ENCODE measurements at regions not wholly inside any gene's neighbourhood (a gene's known extent, or its start where the extent isn't known, plus 50 kb on each side); places are given as distances from the start of the nearest gene placed in this dataset.

DNA sequence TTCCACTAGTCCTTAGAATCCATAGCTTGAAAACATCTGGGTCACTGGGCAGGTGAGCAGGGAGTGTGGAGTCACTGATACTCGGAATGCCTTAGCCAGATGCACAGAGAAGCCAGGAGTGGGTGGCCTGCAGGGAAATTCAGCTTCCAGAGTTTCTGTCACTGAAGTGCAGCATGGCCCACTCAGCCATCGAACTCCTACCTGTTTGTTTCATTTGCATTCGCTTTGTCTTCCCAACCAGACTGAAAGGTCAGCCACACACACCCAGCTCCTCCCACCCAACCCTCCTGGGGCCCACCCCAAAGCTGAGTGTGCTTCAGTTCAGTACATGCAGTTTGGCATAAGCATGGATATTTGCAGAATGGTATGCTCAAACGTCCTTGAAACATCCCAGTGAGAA, 124.5 kb upstream of the ATP10A start:
- whole genome bisulfite sequencing (ENCODE audit: missing lambda C conversion rate): 0% methylated on average over 4 of the region's 4 CpGs
- CTCF ChIA-PET: no interaction called here
- H3K9me3 ChIP-seq: no peaks in the 10 kb centered on the region

DNA sequence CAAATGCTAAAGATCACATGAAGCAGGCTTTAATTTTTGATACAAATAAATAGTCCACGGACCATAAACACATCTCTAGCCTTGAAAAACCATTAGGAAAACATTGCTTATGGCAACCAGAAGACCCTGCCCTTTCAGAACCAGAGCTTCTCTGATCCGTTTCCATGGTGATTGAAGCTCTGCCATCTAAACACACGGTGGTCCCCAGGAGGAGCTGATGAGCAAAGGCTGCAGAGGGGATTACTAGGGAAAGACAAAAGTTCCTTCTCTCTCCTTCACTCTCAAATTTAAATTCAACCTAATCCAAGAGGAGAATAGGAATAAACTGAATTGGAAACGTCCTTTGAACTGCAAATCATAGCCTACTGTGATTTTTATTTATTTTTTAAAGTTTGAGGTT, 122.0 kb upstream of the ATP10A start:
- ChIA-PET CTCF (no interaction called here), POLR2A (no interaction called here)
- Histone ChIP-seq H3K4me3 (no peak overlapping the region), H3K27ac (no peak overlapping the region), H3K9me3 (no peaks in the 10 kb centered on the region), H3K4me1 (no peaks in the 10 kb centered on the region), H3K4me2 (no peak overlapping the region)
- ATAC-seq (no peak), FAIRE-seq (no peak), DNase-seq (ENCODE audit: low read depth in 1 of 2, low spot score in 1 of 2) (no peak)
- TF ChIP-seq EHMT2 (IDR thresholded peaks at IDR 0.05; ENCODE audit: low read depth) (no peak), FOSL2 (IDR thresholded peaks at IDR 0.05) (no peak), FOSL2 (CRISPR knock-in tag; IDR thresholded peaks at IDR 0.05) (no peak), CHD4 (IDR thresholded peaks at IDR 0.05; ENCODE audit: borderline replicate concordance) (no peak), EP300 (IDR thresholded peaks at IDR 0.05) (no peak), NFE2L2 (conservative IDR thresholded peaks at IDR 0.05; ENCODE audit: low read length) (no peak), RCOR1 (IDR thresholded peaks at IDR 0.05; ENCODE audit: low read depth, low read length) (no peak), PHF8 (IDR thresholded peaks at IDR 0.05; ENCODE audit: borderline replicate concordance, low read depth) (no peak), FOSB (CRISPR knock-in tag; IDR thresholded peaks at IDR 0.05) (no peak), HEYL (CRISPR knock-in tag; IDR thresholded peaks at IDR 0.05) (no peak), HOXA7 (CRISPR knock-in tag; IDR thresholded peaks at IDR 0.05) (no peak), RARB (CRISPR knock-in tag; IDR thresholded peaks at IDR 0.05) (no peak), GATA3 (IDR thresholded peaks at IDR 0.05; ENCODE audit: borderline replicate concordance) (no peak), MAZ (IDR thresholded peaks at IDR 0.05; ENCODE audit: borderline replicate concordance, low read depth, low read length) (no peak), KDM5A (IDR thresholded peaks at IDR 0.05) (no peak), RNF2 (IDR thresholded peaks at IDR 0.05; ENCODE audit: borderline replicate concordance, low read depth) (no peak)
- TF ChIP-seq, protein P1, sequence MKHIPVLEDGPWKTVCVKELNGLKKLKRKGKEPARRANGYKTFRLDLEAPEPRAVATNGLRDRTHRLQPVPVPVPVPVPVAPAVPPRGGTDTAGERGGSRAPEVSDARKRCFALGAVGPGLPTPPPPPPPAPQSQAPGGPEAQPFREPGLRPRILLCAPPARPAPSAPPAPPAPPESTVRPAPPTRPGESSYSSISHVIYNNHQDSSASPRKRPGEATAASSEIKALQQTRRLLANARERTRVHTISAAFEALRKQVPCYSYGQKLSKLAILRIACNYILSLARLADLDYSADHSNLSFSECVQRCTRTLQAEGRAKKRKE (CRISPR knock-in tag; IDR thresholded peaks at IDR 0.05; ENCODE audit: low read depth): no peak
- TF ChIP-seq, protein P2, sequence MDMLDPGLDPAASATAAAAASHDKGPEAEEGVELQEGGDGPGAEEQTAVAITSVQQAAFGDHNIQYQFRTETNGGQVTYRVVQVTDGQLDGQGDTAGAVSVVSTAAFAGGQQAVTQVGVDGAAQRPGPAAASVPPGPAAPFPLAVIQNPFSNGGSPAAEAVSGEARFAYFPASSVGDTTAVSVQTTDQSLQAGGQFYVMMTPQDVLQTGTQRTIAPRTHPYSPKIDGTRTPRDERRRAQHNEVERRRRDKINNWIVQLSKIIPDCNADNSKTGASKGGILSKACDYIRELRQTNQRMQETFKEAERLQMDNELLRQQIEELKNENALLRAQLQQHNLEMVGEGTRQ (IDR thresholded peaks at IDR 0.05): no peak
- TF ChIP-seq, protein P3, sequence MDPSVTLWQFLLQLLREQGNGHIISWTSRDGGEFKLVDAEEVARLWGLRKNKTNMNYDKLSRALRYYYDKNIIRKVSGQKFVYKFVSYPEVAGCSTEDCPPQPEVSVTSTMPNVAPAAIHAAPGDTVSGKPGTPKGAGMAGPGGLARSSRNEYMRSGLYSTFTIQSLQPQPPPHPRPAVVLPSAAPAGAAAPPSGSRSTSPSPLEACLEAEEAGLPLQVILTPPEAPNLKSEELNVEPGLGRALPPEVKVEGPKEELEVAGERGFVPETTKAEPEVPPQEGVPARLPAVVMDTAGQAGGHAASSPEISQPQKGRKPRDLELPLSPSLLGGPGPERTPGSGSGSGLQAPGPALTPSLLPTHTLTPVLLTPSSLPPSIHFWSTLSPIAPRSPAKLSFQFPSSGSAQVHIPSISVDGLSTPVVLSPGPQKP (IDR thresholded peaks at IDR 0.05; ENCODE audit: low read depth, low read length): no peak
- TF ChIP-seq, protein P4, sequence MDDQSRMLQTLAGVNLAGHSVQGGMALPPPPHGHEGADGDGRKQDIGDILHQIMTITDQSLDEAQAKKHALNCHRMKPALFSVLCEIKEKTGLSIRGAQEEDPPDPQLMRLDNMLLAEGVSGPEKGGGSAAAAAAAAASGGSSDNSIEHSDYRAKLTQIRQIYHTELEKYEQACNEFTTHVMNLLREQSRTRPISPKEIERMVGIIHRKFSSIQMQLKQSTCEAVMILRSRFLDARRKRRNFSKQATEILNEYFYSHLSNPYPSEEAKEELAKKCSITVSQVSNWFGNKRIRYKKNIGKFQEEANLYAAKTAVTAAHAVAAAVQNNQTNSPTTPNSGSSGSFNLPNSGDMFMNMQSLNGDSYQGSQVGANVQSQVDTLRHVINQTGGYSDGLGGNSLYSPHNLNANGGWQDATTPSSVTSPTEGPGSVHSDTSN (IDR thresholded peaks at IDR 0.05): no peak
- WGBS (ENCODE audit: missing lambda C conversion rate): 1% methylated on average over 4 of the region's 4 CpGs

More for the DNA sequence above, 124.5 kb upstream of the ATP10A start:
- POLR2A ChIA-PET: no interaction called here
- FAIRE-seq (no peak), ATAC-seq (no peak), DNase-seq (ENCODE audit: low read depth in 1 of 2, low spot score in 1 of 2) (no peak)
- Histone ChIP-seq H3K4me1 (no peaks in the 10 kb centered on the region), H3K4me2 (no peak overlapping the region), H3K4me3 (no peak overlapping the region), H3K27ac (no peak overlapping the region)
- TF ChIP-seq TFCP2L1 (CRISPR knock-in tag; IDR thresholded peaks at IDR 0.05): no peak
- no peak for TF ChIP-seq JUNB (IDR thresholded peaks at IDR 0.05)
- TF ChIP-seq HOXB5 (CRISPR knock-in tag; IDR thresholded peaks at IDR 0.05): no peak
- TF ChIP-seq RNF2 (IDR thresholded peaks at IDR 0.05; ENCODE audit: borderline replicate concordance, low read depth): no peak
- TF ChIP-seq, protein P5, sequence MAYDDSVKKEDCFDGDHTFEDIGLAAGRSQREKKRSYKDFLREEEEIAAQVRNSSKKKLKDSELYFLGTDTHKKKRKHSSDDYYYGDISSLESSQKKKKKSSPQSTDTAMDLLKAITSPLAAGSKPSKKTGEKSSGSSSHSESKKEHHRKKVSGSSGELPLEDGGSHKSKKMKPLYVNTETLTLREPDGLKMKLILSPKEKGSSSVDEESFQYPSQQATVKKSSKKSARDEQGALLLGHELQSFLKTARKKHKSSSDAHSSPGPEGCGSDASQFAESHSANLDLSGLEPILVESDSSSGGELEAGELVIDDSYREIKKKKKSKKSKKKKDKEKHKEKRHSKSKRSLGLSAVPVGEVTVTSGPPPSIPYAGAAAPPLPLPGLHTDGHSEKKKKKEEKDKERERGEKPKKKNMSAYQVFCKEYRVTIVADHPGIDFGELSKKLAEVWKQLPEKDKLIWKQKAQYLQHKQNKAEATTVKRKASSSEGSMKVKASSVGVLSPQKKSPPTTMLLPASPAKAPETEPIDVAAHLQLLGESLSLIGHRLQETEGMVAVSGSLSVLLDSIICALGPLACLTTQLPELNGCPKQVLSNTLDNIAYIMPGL (CRISPR knock-in tag; IDR thresholded peaks at IDR 0.05; ENCODE audit: borderline replicate concordance): no peak
- TF ChIP-seq EHMT2 (IDR thresholded peaks at IDR 0.05; ENCODE audit: low read depth): no peak
- TF ChIP-seq CHD2 (IDR thresholded peaks at IDR 0.05; ENCODE audit: low read length, partially characterized antibody): no peak
- TF ChIP-seq KDM5A (IDR thresholded peaks at IDR 0.05): no peak
- TF ChIP-seq FOSL2 (IDR thresholded peaks at IDR 0.05): no peak
- no peak for TF ChIP-seq FOSL2 (CRISPR knock-in tag; IDR thresholded peaks at IDR 0.05)
- no peak for TF ChIP-seq ESRRA (IDR thresholded peaks at IDR 0.05; ENCODE audit: borderline replicate concordance, low read length)
- no peak for TF ChIP-seq POLR2AphosphoS2 (conservative IDR thresholded peaks at IDR 0.05; ENCODE audit: low read length)
- no peak for TF ChIP-seq ZC3H11A (IDR thresholded peaks at IDR 0.05)
- TF ChIP-seq ZSCAN20 (CRISPR knock-in tag; IDR thresholded peaks at IDR 0.05): no peak
- TF ChIP-seq FOSB (CRISPR knock-in tag; IDR thresholded peaks at IDR 0.05): no peak
- TF ChIP-seq, protein P3 (IDR thresholded peaks at IDR 0.05; ENCODE audit: low read depth, low read length): no peak

Measured in A549 (cell line).